Brain pericyte (primary cell): ENCODE measurements at regions not wholly inside any gene's neighbourhood (a gene's known extent, or its start where the extent isn't known, plus 50 kb on each side); places are given as distances from the start of the nearest gene placed in this dataset.
"Not testable (repeated sequence)": the region's sequence is repeated elsewhere in the genome, so short reads cannot be mapped to it uniquely, and the experiment has no call there.

ENCODE experiments used
- DNase-seq: peaks from one replicate; pipeline ENCODE4 v3.0.0-alpha.2; 2012; ENCODE audit warnings: low read depth, low spot score

DNA sequence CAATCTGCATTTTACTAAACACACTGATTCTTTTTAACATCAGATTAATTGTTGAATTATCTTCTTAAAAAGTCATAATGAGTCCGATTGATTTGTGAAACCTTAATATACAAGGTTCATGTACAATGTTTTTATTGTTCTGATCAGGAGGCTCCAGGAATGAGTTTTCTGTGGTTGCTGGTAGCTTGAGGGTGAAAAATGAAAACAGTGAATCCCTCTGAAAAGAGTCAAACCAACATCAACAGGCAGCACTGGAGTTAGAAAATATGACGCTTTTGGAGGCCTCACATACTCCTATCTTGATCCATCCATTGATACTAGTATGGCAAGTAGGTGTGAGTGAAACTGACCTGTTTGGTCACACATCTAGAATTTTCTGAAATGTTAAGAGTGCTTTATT lies 216.3 kb upstream of the ETAA1 start:
- DNase-seq: no peak

DNA sequence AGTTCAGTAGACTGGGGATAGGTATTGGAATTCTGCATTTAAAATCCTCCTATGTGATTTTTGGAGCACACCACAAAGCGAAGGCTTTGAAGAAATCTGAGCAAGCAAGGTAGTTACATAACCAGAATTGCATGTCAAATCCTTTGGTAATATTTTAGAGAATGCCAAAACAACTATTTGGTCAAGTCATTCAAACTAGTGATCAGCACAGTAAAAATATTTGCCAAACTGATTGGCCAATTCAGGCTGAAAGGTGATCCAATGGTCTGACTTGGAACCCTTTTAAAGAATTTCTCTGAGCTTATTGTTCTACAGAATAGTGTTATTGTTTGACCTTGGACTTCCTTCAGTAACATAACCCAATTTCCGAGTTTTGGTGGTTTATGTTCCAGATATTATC lies 214.2 kb upstream of the ETAA1 start:
- DNase-seq: no peak

DNA sequence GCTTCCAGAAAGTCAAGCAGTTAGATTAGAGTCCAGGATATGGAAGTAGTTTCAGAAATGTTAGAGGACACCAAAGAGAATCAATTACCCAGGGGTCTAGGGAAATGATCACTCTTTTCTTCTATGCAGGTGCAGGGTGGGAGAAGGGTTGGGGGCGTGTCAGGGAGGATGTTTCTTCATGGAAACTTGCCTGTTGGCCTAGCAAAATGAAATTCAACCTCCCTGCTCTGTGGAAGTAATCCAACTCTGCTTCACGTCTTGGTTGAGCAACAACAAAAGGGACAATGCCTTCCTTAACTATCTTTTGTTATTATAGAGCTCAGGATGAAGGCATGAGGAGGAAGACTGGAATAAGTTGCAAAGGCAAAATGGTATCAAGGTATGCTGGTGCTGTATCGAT lies 210.8 kb upstream of the ETAA1 start:
- no peak for DNase-seq

DNA sequence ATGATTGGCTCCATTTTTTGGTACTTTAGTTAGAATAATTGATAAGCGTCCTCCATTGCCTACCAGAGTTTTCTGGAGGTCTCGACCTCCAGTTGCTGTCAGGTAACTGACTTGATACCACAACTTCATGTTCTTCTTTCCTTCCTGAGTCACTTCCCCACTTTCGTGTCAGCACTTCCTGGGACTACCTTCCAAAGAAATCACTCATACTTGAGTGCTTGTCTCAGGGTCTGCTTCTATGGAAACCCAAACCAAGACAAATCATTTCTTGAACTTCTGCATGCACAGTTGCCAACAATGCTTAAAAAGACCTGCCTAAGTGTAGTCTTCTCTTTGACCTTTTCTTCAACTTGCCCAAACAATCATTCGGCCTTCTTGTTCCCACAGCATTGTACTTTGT lies 210.3 kb upstream of the ETAA1 start:
- no peak for DNase-seq

DNA sequence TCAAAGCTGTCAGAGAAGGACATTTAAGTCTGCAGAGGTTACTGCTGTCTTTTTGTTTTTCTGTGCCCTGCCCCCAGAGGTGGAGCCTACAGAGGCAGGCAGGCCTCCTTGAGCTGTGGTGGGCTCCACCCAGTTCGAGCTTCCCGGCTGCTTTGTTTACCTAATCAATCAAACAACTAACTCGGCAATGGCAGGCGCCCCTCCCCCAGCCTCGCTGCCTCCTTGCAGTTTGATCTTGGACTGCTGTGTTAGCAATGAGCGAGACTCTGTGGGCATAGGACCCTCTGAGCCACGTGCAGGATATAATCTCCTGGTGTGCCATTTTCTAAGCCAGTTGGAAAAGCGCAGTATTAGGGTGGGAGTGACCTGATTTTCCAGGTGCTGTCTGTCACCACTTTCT lies 201.8 kb upstream of the ETAA1 start:
- not testable (repeated sequence) for DNase-seq

DNA sequence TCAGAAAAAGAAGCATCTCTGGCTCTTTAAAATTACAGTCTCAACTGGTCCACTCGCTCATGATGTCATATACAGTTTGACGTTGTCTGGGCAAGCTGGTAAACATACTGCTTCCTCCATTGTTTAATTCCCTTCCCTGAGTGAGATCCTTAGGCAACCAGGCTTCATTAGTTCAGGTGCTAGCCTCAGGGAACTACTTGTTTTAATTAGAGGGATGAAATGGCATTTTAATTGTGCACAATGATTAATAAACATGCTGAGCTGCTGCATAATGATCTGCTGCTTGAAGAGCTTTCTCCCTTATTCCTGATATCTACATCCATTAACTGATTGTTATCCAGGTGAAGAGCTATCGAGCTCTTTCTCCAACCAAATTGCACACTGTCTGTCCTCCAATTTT lies 195.6 kb upstream of the ETAA1 start:
- DNase-seq: no peak

DNA sequence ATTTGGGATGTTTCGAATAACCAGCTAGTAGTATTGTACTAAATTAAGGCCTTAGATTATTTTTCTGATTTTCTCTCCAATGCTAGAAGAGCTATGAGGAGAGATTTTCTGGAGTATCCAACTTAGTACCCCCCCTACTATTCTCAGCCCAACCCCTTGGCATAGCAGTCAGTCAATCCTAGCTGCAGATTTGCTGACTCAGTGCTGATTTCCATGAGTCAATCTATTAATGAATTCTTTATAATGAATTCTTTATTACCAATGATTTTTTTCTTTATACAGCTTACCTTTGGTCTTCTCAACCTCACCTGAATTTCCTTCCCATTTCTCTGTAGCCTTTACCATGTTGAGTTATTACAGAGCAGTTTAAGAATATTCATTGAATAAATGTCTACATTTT lies 192.8 kb upstream of the ETAA1 start:
- no peak for DNase-seq

DNA sequence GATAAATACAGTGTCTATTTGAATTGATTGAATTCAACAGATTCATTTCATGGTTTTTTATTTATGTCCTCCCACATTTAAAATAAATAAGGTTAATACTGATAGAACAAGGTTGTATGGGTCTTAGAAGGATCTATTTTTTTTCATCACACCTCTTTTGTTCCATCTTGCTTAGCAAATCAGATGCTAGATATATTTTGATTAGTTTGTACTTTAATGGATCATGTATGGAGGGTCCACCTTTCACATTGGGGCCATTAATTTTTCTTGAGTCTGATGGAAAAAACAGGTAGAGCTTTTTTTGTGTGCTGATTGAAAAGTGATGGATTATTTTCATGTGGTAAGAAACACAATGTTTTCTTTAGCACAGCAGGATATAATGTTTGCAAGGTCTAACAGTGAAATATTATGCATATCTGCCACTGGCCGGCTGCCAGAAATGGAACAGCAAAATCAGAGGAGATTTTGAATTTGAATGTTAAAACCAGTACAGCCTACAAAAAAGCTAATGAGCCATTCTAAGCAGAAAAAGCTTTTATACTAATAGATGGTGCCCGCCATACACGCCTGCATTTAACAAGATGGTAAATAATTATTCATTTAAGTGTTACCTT lies 188.1 kb upstream of the ETAA1 start:
- DNase-seq: peak; percentile 12

DNA sequence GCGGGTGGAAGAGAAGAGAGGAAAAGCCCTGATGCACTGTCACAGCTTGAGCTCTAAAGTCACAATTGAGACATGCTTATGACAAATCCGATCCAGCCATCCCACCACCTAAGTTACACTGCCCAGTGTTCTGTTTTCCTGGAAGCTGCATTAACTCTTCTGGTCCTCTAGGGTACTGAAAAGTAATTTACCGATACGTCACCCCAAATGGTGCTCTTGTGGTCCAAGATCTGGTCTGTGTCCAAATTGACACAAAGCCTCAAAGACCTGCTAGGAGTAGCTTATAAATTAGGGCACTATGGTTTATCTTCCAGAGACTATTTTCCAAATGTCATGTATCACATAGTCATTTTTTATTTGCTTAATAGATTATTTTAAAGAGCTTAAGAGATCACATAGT lies 186.7 kb upstream of the ETAA1 start:
- no peak for DNase-seq

DNA sequence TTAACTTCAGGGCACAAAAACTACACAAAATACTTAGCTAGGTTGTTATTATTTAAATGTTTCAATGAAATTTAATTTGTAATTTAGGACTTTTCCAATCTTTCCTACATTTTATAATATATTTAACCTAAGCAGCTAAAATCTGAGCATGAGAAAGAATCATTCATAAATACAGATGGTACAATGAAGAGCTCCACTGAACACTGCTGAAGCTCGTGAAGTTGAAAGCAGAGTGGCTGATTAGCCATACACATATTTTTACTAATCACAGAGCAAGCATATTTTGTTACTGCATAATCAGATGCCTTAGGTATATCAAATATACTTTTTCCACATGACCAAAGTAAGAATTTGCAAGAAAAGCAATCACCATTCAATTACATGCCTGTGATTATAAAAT lies 184.9 kb upstream of the ETAA1 start:
- no peak for DNase-seq

DNA sequence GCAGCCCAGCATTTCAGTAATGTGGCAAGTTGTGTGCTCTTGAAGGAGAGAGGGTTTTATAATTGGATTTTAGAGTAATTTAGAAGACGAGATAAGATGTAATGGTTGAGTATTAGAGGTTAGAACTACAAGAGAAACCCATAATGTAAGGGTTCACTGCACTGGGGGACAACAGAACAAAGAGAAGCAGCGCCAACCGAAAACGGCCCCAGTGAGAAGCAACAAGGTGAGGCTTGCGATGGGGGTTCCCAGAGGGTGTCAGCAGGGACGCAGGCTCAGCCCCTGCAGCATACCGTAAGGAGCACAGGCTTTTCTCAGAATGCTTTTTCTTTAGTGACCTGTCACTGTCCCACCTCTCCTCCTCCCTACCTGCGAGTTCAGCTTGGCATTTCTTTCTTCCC lies 183.9 kb upstream of the ETAA1 start:
- DNase-seq: no peak

DNA sequence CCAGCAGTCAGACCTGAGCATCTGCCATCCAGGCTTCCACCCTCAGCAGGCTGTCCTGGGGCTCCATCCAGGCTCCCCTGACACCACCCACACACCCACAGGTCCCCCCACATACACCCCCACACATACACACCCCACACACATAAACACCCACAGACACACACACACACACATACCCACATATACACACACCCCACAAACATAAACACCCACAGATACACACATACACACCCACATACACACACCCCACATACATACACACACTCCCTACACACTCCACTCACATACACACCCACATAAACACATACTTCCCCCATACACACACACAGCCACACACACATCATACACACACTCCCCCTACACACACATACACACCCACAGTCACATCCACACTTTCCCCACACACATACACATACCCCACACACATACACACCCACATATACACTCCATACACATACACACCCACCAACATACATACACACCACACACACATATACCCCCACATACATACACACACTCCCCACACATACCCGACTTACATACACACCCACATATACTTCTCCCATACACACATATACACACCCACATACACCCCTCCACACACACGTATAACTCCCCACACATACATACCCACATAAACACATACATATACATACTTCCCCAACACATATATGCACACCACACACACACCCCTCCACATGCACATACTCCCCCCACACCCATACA lies 183.3 kb upstream of the ETAA1 start:
- no peak for DNase-seq

DNA sequence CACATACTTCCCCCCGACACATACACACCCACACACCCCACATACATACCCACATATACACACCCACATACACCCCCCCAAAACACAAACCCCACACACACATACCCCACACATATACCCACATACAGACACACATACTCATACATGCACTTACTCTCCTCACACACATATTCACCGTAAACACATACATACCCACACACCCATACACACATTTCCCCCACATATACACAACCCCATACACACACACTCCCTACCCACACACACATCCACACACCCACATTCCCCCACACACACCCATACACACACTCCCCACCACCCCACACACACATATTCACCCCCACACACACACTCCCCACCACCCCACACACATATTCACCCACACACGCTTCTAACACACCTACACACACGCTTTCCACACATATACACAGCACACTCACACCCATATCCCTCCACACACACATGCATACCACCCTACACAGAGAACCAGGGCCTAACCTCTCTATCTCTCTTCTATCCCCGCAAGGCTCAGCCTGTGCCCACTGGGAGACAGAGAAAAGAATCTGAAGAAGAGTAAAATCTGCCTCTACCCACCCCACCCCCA lies 182.4 kb upstream of the ETAA1 start:
- DNase-seq: no peak

DNA sequence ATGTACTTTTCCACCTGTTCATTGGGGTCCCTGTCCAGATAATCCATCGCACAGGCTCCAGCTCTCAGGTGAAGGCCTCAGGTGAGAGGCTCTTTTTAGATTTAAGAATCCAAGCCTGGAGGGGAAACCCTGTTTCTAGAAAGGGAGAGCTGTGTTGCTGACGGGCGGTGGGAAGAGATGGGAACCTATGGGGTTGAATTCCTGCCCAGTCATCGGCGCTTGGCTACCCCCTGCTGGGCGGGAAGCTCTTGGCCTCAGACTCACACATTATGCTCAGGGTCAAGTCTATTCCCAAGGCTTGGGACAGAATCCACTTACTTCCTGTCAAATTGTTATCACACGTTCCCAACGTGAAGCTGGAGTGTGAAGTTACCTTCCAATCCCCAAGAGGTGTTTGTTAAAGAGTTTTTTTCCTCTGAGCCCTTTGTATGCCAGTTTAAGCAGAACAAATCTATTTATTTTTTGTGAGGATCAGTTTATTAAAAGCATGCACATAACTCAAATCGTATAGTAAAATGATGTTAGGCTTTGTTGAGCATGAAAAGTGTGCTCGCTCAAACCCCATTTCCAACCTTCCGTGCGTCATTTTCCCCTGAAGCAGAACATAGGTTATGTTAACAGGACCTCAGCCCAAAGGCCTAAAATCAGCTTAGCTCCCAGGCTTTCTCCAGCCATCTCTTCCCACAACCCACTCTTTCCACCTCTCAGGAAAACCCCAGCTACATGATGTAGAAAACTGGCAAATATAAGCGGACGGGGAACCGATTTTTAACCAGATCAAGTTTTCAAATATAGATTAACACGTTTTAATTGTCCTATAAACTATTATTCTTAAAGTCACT lies 181.7 kb upstream of the ETAA1 start:
- peak; percentile 2 for DNase-seq

DNA sequence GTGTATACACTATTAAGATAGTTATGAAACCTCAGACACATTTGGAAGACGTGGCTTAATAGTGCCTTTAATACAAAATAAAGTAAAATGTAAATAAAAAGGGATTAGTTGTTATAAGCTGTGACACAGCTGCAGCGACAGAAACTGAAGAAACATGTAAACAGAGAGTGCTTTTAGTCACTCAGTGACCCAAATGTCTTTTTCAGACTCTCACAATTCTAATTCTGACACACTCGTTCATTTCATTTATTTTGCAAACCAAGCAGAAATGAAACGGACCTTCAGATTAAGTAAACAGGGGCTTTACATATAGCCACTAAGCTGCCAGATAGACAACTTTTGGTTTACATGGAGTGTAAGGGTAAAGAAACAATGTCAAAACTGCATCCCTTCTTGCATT lies 181.0 kb upstream of the ETAA1 start:
- no peak for DNase-seq

DNA sequence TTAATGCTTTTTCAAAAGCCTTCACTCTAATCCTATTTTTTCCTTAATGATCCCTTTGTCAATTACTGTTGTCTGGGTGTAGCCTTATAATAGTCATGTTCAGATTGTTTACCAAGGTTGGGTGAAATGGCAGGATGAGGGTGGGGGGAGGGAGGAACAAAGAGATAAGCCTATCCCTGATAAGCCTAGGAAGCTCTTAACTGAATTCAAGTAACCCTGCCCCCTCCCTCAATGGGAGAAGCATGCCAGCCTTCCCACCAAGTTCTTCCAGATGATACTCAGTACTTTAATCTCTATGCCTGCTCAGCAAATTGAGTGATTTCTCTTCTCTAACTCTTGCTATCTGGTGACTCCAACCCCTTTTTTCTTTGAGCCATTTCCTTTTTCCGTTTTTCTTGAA lies 180.3 kb upstream of the ETAA1 start:
- no peak for DNase-seq

DNA sequence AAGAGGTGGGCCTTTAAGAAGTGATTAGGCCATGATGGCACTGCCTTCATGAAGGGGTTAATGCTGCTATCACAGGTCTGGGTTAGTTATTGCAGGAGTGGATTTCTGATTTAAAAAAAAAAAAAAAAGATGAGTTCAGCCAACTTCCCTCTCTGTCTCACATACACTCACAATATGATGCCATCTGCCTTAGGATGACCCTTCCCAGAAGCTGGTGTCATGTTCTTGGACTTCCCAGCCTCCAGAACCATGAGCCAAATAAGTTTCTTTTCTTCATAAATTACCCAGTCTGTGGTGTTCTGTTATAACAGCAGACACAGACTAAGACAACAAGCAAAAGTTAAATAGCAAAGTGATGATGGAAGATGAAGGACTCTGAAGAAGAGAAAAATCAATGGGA lies 179.7 kb upstream of the ETAA1 start:
- DNase-seq: no peak

DNA sequence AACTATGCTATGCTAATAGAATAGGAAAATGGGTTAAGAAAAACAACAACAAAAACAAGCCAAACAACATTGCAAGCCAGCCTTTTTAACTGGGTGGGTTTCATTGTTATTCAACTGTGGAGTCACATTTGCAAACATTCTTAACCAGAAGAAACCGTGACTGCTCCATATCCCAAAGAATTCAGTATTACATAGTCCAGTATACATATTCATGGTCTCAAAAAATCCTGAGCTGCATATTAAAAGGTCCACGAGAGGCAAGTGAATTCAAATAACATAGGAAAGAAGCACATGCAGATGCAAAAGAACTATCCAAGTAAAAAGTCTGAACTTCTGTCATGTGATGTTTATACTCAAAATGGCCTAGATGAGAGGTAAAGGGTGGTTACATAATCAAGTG lies 179.1 kb upstream of the ETAA1 start:
- no peak for DNase-seq

DNA sequence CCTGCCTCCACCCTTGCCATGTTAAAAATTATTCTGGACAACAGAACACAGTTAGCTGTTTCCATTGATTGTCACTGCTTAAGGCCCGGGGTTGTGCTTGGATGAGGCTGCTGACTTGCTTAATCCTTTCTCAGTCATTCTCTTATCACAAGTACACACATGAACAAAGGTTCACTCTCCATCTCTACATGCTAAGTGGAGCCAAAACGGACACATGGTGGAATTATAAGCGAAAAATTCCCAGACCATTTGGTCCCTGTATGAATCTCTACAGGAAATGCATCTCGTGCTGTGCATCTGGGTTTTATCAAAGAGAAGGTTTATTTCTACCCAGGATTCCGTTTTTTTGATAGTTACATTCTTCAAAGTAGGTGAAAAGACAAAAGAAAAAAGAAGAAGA lies 177.5 kb upstream of the ETAA1 start:
- no peak for DNase-seq

DNA sequence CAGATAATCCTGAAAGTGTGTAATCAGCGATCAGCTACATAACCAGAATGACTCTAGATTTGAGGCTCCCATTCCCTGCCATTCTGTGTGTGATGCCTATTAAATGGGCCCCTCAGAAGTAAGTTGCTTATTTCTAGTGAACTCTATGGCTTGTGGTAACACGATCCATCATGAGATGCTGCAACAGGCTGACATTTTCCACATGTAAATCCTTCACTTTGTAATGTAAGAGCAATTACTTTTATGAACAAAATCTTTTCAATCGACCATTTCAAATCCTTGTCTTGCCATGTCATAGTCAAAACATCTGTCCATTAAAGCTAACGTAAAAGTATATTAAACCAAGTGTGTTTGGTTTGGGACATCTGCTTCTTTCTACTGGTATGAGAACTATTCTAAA lies 175.9 kb upstream of the ETAA1 start:
- DNase-seq: no peak

DNA sequence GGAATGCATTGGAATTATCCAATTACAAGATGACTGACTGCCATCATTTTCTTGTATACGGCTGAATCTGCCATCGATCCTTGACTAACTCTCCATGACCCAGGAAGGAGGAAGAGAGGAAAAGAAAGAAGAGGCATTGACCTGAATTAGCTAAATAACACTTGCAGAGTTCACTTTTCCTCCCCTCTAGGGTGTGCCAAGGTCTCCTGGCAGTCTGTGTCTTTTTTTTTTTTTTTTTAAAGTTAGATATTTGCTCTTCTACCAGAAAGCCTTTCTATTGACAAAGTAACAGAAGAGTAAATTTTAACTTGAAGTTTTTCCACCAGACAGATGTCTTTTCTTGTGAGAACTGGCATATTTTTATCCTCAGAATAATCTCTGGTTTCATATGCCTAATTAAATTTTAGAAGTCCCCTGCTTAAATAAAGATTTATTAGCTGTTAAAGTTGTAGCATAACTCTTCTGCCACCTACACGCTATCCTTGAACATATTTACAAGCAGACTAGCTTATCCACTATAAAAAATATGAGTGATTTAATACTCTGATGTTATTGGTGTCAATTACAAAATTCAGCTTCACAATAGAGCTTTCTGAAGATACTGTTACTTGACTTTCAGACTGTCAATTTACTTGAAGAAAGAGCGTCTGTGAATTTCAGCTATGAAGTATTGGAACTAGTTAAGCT lies 171.7 kb upstream of the ETAA1 start:
- DNase-seq: no peak

DNA sequence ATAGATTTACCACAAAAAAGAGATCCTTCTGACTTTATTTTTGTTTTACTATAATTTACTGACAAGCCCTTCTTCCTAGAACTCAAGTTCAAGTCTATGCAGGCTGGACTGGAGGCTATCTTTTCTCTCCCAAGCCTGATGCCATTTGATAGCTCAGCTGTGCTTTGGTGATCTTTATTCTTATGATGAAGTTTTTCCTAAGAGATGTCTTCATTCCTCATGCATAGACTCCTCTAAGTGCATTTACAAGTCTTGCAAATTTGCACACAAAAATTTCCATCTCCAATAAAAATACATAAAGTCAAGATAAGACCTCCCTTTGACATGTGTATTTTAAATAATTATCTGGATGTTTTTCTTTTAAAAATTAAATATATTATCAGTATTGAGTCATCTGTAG lies 167.4 kb upstream of the ETAA1 start:
- no peak for DNase-seq
